ENCODE measurements at regions not wholly inside any gene's neighbourhood (a gene's known extent, or its start where the extent isn't known, plus 50 kb on each side); places are given as distances from the start of the nearest gene placed in this dataset.

- DNase-seq (ENCODE audit: low read depth, low spot score), result no peak
Observed at GRCh38 chr2:10237392-10238321, 65.0 kb upstream of the HPCAL1 start.

GRCh38 chr2:10238396-10238795, 64.3 kb upstream of the HPCAL1 start:
- DNase-seq (ENCODE audit: low read depth, low spot score), result no peak

- DNase-seq (ENCODE audit: low read depth, low spot score), result no peak
Observed at GRCh38 chr2:10238991-10239485, 63.7 kb upstream of the HPCAL1 start.

GRCh38 chr2:10239561-10239967, 63.1 kb upstream of the HPCAL1 start:
- DNase-seq (ENCODE audit: low read depth, low spot score), result no peak

- no peak for DNase-seq (ENCODE audit: low read depth, low spot score)
Observed at GRCh38 chr2:10240161-10240681, 62.5 kb upstream of the HPCAL1 start.

GRCh38 chr2:10240911-10241610, 61.6 kb upstream of the HPCAL1 start:
- no peak for DNase-seq (ENCODE audit: low read depth, low spot score)

GRCh38 chr2:10241641-10242430, 60.9 kb upstream of the HPCAL1 start:
- no peak for DNase-seq (ENCODE audit: low read depth, low spot score)

- no peak for DNase-seq (ENCODE audit: low read depth, low spot score)
Observed at GRCh38 chr2:10242451-10242850, 60.3 kb upstream of the HPCAL1 start.

GRCh38 chr2:10242998-10243925, 59.4 kb upstream of the HPCAL1 start:
- DNase-seq (ENCODE audit: low read depth, low spot score), result no peak

GRCh38 chr2:10243926-10244270, 58.8 kb upstream of the HPCAL1 start:
- no peak for DNase-seq (ENCODE audit: low read depth, low spot score)

- DNase-seq (ENCODE audit: low read depth, low spot score), result no peak
Observed at GRCh38 chr2:10245021-10245420, 57.7 kb upstream of the HPCAL1 start.

GRCh38 chr2:10245661-10246060, 57.0 kb upstream of the HPCAL1 start:
- DNase-seq (ENCODE audit: low read depth, low spot score), result no peak

- no peak for DNase-seq (ENCODE audit: low read depth, low spot score)
Observed at GRCh38 chr2:10246370-10246769, 56.3 kb upstream of the HPCAL1 start.

GRCh38 chr2:10246831-10247230, 55.9 kb upstream of the HPCAL1 start:
- no peak for DNase-seq (ENCODE audit: low read depth, low spot score)

- DNase-seq (ENCODE audit: low read depth, low spot score), result no peak
Observed at GRCh38 chr2:10249798-10250197, 52.9 kb upstream of the HPCAL1 start.

GRCh38 chr2:10252224-10252623, 50.5 kb upstream of the HPCAL1 start:
- DNase-seq (ENCODE audit: low read depth, low spot score), result no peak

GRCh38 chr2:10252661-10253060, 50.0 kb upstream of the HPCAL1 start:
- no peak for DNase-seq (ENCODE audit: low read depth, low spot score)
